DMS53 treated with DMSO at 0.1 percent for 48 hours (cell line): ENCODE measurements at regions not wholly inside any gene's neighbourhood (a gene's known extent, or its start where the extent isn't known, plus 50 kb on each side); places are given as distances from the start of the nearest gene placed in this dataset.

ENCODE experiments used
- DNase-seq: peaks from one replicate; lab custom pipeline; 2025; ENCODE audit not compliant: unreplicated experiment; lab: John Stamatoyannopoulos, UW

- DNase-seq = peak; percentile 84
These were observed 402.1 kb upstream of the MCTP2 start for GRCh38 chr15:93829115-93829870.

GRCh38 chr15:93826790-93827189 is 404.6 kb upstream of the MCTP2 start:
- no peak for DNase-seq

GRCh38 chr15:93826293-93826692 is 405.1 kb upstream of the MCTP2 start:
- DNase-seq = no peak

DNA sequence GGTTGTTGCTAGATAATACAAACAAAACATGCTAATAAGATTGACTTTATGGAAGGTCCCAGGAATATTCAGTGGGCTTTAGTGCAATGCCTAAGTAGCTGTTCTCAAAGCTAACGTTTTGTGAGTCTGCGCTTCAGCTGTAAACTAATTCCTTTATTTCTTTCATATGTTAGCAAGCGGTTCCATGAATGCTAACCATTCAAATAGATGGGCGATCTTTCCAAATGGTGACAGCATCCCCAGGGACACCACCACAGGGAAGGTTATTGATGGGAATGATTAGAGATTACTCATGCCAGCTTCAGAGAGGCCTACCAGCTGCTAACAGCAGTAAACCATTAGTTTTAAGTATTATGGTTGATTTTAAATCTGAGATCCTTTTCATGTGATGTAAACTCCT is 405.7 kb upstream of the MCTP2 start:
- DNase-seq = no peak

- no peak for DNase-seq
These were observed 407.1 kb upstream of the MCTP2 start for GRCh38 chr15:93823971-93824913.

DNA sequence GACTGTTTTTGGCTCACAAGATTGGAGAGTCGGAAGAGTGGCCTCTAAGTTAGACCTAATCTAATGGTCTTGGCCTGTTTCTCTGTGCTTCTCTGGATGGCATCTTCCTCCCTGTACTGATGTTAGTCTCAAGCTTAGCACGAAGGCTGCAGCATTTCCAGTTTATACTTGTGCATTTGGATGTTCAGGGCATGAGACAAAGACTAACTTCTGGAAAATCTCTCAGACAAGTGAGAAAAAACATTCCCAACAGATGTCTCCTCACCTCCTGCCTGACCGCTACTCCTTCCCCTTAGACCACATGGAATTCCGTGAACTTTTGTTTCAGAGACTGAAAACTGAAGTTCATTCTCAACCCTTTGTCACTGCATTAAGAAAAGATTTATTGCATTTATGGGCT is 410.8 kb upstream of the MCTP2 start:
- no peak for DNase-seq

DNA sequence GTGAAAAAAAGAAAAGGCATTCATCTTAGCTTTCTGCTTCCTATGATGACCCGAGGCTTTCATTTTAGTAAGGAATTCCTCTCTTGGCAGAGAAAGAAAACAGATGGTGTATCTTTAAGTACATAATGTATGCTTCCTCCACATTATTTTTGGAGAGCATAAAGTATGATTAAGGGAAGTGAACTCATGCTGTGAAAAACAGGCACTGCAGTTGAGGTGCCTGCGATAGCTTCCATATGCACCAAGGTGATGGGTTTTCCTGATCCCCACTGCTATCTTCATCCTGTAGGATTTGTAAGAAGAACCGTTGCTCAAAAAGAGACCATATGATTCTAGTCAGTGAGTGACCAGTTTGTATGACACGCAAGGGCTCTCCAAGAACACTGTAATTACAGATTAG is 411.5 kb upstream of the MCTP2 start:
- no peak for DNase-seq

DNA sequence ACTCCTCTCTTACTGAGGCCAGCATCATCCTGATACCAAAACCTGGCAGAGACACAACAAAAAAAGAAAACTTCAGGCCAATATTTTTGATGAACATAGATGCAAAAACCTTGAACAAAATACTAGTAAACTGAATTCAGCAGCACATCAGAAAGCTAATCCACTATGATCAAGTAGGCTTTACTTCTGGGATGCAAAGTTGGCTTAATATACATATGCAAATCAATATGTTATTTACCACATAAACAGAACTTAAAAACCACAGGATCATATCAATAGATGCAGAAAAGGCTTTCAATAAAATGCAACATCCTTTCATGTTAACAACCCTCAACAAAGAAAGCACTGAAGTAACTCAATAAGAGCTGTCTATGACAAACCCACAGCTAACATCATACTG is 414.5 kb upstream of the MCTP2 start:
- DNase-seq = no peak

DNA sequence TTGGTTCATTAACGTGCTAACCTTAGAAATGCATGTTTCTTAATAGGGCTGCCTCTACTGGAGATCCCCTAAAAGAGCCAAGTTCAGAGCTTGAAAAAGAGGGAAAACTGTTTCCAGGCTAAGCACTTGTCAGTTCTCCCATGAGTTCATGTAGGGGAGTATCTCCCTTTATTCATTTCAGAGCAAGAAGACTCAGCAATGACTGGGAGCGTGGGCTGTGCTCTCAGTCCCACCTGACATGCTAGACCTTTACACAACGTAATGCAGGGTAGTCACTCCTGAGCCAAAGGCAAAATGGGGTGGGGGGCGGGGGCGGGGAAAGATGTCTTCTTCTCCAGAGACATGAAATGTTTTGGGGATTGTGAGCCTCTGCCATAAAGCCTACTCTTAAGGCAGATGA is 420.1 kb upstream of the MCTP2 start:
- no peak for DNase-seq

DNA sequence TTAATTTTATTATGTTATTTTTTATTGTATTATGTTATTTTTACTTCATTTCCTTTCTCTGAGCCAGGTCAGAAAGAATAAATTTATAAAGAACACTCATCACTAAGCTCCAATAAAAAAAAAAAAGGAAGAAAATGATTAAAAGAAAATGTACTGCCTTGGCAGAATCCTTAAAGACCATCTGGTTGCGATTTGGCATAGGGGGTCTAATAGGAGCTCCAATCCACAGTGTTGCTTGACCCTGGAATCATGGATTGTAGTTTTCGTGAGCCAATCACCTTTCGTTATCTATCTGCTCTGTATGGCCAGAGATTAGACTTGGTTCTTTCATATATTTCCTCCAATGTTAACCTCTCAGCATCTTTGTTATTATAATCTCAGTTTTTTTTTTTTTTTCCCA is 421.8 kb upstream of the MCTP2 start:
- no peak for DNase-seq

DNA sequence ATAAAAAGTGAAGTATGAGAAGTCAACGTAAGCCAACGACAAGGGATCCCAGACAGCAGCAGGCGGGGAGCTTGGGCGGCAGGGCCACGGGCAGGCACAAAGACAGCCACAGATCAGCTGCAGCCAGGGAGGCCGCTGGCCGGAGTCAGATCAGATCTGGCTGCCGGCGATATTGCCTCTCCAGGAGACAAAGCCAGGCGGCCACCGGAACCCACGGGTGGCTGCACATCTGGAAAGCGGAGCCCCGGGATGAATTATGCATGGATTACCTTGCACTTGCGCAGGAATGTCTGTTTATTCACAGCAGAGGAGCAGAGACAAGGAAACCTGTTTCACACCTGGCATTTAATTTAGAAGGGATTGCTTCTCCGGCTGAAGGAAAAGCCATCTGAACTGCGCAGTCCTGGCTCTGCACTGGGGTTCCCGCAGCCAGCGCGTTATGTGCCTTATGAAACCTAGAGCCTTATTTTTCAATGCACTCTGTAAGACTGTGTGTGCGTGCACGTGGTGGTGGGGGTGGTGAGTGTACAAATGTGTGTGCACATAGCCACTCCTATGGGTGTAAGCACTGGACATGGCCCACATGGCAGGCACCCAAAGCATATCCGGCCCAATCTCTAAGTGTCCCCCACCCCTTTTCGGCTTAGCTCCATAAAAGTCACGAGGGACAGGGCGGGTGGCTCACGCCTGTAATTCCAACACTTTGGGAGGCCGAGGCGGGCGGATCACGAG is 427.8 kb upstream of the MCTP2 start:
- DNase-seq = no peak

DNA sequence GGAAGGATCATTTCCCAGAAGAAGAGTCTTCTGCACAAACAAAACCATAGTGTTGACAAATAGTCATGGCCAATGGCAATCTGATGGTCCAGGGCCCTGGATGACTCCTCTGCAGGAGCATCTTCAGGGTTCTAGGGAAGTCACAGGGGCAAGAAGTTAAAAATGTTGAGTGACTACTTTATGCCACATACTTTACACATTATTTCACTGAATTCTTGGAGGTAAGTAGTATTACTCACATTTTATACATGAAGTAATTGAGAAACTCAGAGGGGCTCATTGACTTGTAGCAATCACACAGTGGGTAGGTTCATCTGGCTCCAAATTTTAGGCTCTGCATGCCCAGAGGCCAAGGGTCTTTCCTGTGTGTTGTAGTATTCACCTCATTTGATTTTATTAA is 430.2 kb upstream of the MCTP2 start:
- no peak for DNase-seq

DNA sequence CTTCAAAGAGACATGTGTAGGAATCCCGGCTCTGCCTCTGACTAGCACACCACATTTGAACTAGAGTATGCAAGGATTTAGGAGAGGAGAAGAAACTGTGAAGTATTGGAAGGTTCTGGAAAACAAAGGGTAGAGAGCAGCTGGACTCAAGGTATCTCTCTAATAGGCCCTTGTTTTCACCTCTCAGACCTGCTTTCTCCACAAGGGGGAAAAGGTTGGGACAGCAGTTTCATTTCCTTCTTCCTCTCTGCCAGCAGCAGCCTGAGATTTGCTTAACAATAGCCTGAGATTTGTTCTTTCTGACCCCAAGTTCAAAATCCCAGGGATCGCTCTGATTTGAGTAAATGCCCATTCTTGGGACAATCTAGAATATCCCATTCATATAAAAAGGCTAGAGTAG is 430.6 kb upstream of the MCTP2 start:
- DNase-seq = no peak

- no peak for DNase-seq
These were observed 441.9 kb upstream of the MCTP2 start for GRCh38 chr15:93789441-93789840.

- no peak for DNase-seq
These were observed 451.3 kb upstream of the MCTP2 start for GRCh38 chr15:93780073-93780472.

DNA sequence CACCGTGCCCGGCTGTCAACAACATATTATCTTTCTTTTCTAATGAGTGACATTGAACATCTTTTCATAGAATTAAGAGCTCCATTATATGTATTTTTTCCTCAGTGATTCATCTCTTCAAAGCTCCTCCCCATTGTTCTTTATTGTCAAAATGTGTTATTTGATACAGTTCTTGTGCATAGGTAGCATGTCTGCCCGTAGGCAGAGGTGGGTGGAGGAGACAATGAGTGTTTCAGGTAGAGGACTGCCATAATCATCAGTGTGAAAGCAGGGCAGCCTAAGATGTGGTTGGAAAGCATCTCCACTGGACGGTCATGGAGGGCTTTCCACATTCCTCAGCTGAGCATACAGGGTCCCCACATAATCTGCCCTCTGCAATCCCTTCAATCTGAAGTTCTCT is 452.0 kb upstream of the MCTP2 start:
- DNase-seq = no peak

DNA sequence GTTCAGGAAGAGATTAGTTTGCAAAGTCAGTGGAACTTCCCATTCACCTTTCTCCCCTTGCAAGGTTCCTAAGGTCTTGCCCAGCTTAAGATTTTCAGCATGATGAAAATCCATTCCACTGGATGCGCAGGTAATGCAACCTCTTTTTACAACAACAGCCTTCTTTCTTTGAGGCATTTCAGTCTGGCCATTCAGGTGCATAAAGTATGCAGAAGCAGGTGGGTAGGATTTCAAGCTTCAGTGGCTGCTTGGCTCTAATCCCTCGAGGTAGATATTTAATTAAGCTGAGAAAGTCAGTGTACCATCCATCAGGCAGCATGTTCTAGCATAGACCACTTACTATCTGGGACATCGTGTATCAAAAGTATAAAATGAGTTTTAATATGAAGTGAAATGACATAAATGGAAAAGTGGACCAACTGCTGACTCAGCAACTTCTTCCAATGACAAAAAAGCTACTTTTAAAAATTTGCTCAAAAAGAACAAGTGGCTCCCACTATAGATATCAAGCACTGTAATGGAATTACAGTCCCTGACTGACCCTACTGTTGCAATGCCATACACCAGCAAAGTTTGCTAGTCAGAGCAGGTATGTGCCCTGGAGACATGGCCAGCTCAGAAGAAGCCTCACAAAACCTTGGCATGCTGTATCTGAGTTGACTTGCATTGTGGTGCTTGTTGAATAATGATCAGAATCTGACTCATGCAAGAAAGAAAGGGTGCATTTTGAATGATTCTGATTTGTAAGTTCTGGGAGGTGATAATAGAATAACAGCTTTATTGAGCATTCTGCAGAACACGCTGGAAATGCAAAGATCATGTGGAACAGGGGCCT is 459.9 kb upstream of the MCTP2 start:
- DNase-seq = no peak

- no peak for DNase-seq
These were observed 460.6 kb upstream of the MCTP2 start for GRCh38 chr15:93770788-93771187.

- no peak for DNase-seq
These were observed 469.3 kb upstream of the MCTP2 start for GRCh38 chr15:93762036-93762435.

DNA sequence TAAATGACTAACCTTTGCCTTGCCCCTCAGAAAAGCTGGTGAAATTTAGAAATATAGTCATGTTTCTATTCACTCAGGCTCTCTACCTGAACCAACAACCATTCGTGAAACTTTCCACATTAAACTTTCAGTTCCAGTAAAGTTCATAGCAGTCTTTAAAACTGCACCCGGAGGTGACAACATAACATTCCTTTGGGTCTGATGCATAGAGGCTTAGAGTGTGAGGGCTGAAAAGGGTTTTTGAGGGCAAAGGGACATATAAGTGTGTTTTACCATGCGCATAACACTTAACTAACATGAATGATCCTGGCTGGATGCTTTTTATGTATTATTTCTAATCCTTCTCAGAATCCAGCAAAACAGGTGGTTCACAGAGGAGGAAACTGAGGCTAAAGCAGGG is 471.7 kb upstream of the MCTP2 start:
- no peak for DNase-seq

GRCh38 chr15:93758824-93759223 is 472.5 kb upstream of the MCTP2 start:
- DNase-seq = no peak
